ENCODE measurements at regions not wholly inside any gene's neighbourhood (a gene's known extent, or its start where the extent isn't known, plus 50 kb on each side); places are given as distances from the start of the nearest gene placed in this dataset.

DNA sequence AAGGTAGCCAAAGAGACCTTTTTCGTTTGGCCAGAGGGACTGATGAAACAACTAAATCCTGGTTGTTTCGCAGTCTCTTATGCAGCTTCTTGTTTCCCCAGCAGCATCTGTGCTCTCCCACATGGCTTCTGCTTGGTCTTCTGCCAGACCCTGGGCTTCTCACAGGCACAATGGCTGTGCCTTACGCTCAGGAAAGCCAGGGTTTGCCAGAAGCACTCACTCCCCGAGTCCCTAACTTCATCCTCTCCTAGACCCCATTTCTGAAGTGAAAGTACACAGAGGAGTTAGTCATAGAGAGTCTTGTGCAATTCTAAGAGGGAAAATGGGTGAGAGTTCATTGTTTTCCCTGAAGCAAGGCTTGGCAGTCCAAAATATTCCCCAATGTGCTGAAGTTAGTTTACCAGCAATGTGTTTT lies 121.7 kb downstream of the EVX1 start:
- DNase-seq (ENCODE audit: low spot score) = no peak

DNA sequence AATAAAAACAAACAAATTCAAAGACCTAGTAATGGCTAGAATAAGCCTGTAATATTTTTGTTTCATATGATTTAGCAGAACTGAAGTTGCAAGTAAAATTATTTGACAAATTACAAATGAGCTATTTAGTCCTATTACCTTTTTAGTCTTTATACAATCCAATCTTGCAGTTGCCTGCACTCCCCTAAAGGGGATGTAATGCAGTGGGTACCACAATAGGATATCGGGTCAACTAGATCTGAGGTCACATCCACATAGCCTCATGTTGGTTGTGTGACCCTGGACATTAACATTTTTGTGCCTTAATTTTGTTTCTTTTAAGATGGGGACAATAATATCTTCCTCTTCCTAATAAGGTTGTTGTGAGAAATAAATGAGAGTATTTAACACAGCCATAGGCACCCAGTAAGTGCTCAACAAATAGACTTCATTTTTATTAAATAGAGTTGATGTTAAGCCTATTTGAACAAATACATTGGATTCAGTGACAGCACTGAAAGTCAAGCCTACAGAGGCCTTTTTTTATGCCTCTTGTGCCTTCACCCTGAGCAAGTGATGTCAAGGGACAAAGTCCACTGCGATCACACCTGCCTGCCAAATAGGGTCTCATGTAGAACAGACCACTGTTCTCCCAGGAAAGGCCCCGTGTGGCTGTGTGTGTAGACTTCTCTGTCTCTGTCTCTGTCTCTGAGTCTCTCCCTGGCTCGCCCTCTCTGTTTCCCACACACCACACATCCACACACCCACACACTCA lies 124.8 kb downstream of the EVX1 start:
- no peak for DNase-seq (ENCODE audit: low spot score)

DNA sequence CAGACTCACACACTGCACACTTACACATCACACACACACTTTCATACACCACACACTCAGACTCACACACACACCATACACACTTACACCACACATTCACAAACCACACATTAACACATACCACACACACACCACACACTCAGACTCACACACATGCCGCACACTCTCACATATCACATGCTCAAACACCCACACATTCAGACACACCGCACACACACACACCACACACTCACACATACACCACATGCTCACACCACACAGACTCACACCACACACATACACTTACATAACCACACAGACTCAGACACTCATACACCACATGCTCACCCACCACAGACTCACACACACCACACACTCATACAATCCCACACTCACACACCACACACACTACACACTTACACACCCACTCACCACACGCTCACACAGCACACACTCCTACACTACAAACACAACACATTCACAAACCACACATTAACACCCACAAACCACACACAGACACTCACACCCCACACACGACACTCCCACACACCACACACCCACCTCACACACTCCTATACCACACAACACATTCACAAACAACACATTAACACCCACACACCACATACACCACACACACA lies 125.4 kb downstream of the EVX1 start:
- DNase-seq (ENCODE audit: low spot score) = no peak

DNA sequence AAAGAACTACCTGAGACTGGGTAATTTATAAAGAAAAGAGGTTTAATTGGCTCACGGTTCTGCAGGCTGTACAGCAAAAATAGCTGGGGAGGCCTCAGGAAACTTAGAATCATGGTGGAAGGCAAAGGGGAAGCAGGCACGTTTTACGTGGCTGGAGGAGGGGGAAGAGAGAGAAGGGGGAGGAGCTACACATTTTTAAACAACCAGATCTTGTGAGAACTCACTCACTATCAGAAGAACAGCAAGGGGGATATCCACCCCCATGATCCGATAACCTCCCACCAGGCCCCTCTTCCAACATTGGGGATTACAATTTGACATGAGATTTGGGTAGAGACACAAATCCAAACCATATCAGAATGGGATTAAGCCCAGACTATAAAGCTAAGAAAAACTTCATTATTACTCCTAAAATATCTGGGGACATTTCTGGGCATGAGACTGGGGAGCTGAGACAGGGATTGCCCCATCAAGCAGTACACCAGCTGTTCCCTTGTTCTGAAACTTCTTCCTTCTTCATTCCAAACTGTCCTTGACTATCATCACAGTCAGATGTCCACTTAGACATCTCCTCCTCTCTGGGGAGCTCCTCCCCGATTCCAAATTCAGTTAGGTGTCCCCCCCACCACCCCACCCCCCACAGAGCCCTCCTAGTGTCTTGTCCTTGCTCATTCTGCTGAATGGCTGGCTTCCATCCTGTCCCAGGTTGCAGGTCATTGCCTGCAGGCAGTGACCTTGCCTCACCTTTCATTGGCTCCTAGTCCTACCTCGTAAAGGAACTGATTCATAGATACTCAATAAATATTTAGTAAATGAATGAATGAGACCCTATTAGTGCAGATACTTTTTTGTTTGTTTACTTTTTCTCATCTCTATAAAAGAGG lies 132.6 kb downstream of the EVX1 start:
- DNase-seq (ENCODE audit: low spot score) = no peak

DNA sequence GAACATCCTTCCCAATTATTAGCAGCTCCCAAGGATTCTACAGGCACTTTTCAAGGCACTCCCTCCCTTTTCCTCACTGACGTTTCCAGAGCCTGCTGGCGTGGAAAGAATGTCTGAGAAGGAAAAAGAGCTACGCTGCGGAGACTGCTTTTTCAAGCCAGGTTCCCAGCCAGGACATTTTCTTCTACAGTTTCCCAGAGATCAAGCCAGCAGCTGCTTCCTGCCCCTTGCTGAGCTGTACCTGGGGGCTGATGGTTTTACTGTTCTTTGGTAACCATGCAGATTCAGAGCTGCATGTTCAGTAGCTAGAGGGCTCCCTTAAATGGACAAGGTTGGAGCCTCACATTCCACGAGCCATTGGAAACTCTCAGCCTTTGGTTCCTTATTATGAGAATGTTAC lies 133.4 kb downstream of the EVX1 start:
- DNase-seq (ENCODE audit: low spot score) = no peak

DNA sequence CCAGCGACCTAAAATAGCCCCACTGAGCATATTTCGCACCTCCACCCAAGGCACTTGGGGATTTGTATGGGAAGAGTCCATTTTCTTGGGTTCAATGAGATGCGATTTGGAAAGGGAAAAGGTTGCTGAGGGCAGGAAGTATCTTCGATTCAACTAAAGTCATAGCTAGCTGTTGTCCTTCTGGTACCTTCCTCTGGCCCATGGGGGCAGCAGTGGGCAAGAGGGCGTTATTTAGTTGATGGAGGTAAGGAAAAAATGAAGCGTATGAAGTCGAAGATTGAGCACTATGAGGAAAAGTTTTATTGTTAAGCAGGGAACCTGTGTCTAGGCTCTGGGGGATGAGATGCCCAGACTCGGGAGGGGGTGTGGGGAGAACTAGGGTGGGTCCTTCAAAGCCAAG lies 135.4 kb downstream of the EVX1 start:
- no peak for DNase-seq (ENCODE audit: low spot score)

DNA sequence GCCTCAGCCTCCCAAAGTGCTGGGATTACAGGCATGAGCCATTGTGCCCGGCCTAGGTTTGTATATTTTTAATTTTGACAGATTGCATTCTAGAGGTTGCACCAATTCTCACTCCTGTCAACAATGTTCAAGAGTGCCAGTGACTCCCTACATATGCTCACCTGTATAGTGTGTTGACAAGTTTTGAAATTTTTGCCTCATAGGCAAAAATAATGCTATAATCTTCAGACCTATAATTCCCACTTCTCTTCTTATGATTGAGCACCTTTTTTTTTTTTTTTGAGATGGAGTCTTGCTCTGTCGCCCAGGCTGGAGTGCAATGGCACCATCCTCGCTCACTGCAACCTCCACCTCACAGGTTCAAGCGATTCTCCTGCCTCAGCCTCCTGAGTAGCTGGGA lies 139.7 kb downstream of the EVX1 start:
- no peak for DNase-seq (ENCODE audit: low spot score)

DNA sequence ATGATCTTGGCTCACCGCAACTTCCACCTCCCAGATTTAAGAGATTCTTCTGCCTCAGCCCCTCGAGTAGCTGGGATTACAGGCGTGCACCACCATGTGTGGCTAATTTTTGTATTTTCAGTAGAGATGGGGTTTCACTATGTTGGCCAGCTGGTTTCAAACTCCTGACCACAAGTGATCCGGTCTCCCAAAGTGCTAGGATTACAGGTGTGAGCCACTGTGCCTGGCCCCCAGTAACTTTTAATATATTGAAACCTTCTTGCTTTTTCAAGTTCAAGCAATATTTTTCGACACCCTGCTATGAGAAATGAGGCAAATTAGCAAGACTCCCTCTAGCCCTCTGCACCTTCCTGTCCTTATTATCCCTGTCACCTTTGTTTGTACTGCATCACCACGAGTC lies 144.0 kb downstream of the EVX1 start:
- no peak for DNase-seq (ENCODE audit: low spot score)

DNA sequence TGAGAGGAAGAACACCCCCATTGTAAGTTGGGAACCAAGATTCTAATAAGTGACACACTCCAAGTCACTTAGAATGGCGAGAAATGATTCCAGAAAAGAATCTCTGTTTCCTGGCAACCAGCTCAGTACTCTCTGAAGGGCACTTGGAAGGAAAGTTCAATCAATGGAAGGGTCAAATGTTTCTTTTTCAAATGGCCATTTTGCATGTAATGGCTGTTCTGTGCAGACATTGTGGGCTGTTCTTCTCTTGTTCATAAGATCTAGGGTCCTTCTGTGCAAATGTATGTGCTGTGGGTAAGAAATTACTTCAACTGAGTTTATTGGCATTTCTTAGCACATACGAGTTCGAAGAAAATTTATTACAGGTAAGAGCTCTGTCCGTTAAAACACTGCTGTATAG lies 145.3 kb downstream of the EVX1 start:
- DNase-seq (ENCODE audit: low spot score) = no peak

DNA sequence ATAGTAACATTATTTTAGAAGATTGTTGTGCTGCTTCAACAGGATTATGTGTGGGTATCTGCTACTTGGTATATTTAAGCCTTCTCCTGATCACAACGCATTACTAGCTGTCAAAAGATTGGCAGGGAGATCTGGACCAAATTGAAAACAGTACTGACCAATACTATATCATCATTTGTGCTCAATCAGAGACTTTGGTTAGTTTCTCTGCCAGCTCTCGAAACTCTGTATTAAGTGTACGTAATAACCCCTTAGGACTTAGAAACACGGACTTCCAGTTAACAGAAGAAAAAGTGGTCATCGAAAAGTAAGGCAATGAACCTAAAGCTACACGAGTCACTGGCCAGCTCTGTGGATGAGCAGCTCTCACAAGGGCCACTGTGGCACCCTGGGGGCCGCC lies 146.0 kb downstream of the EVX1 start:
- no peak for DNase-seq (ENCODE audit: low spot score)

DNA sequence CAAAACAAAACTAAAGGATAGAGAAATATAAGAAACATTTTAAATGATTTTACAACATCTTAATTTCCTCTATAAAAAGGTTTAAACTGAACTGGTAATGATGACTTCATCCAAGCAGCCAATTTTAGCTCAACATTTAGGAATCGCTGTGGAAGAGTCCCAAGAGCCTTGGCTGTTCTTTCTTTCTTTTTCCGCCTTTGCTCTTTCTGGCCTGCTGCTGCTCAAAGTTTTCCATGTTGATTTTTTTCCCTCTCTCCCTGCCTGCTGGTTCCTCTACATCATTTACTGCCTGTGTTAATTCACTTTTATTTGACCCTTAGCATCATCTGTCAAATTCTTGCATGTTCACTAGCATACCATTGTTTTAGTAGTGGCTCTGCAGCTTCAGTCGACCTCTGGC lies 146.9 kb downstream of the EVX1 start:
- no peak for DNase-seq (ENCODE audit: low spot score)

DNA sequence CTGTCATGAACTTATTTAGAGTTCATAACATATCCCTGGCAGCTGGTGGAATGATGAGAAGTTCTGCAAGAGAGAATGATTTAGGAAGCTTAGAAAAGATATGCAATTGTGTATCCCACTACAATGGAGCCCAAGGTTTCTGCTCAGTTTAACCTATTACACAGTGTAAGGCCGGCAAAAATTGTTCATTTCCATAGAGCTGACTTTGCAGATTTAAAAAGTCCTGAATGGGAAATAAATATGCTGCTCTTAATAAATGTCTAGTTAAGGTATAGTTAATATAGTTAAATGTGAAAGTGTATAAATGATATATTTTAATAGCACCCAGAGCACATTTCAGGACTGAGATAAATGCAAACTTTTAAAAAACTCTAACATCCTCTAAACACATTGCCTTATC lies 149.9 kb downstream of the EVX1 start:
- DNase-seq (ENCODE audit: low spot score) = no peak

DNA sequence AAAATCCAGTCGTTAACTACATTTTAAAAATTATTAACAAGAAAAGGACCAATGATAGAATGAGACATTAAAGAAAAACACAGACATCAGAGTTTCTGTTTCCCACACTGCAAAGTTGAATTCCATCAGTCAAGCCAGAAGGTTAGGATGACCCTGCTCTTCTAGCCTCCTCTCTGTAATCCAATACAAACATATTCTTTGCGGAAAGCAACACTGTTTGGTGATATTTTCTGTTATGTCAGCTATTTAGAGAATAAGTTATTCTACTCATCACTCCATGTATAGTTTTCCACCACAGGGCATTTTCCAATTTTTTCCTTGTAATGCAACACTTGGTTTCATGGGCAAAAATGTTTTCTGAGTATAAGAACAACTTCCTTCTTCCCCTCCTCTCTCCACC lies 152.3 kb downstream of the EVX1 start:
- no peak for DNase-seq (ENCODE audit: low spot score)

DNA sequence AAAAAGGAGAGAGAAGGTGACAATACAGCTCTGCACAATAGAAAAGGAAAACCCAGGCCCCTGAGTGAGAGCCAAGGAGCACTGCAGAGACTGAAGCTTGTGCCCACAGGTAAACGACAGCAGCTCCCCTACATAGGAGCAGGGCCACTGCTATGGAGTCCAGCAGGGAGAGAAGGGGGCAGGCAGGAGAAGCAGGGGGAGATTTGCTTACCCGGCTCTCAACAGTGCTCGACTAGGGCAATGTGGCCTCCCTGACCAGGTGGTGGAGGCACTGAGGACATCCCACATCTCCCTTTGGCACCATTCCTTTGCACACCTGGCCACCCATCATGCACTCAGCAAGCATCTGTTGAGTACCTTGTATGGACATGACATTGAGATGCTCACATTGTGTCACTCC lies 153.0 kb downstream of the EVX1 start:
- no peak for DNase-seq (ENCODE audit: low spot score)

DNA sequence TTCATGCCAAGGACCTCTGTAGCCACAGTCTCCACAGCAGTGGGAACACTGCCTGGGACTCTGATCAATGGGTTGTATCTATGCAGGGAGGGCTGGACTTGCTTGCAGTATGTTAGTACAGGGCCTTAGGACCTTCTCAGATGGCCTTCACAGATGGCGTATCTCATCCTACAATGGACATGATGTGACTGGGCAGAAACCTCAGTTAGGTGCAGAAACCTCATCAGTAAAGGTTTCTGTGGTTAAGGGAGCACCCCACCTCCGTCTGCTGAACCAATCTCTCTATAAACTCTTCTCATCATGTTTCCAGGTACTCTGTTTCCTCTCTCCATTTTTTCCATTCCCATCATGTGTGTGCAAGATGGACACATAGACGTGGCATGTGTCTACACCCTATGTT lies 154.9 kb downstream of the EVX1 start:
- DNase-seq (ENCODE audit: low spot score) = no peak

DNA sequence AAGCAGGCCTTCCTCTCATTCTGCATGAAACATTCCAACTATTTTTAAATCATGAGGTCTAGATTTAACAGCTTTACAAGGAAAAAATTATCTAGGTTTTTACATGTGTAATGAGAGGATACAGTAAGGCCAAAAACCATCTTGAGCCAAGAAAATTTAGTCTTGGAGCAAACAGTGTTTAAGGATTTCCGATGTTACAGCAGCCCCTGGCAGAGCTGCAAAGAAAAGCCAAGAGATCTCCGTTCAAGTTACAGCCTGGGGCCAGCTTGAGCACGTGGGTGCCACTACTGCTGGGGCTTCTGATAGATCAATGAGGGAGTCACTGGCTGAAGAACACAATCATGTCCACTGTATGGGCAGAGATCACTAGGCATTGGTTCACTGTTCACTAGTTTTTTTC lies 156.2 kb downstream of the EVX1 start:
- no peak for DNase-seq (ENCODE audit: low spot score)

DNA sequence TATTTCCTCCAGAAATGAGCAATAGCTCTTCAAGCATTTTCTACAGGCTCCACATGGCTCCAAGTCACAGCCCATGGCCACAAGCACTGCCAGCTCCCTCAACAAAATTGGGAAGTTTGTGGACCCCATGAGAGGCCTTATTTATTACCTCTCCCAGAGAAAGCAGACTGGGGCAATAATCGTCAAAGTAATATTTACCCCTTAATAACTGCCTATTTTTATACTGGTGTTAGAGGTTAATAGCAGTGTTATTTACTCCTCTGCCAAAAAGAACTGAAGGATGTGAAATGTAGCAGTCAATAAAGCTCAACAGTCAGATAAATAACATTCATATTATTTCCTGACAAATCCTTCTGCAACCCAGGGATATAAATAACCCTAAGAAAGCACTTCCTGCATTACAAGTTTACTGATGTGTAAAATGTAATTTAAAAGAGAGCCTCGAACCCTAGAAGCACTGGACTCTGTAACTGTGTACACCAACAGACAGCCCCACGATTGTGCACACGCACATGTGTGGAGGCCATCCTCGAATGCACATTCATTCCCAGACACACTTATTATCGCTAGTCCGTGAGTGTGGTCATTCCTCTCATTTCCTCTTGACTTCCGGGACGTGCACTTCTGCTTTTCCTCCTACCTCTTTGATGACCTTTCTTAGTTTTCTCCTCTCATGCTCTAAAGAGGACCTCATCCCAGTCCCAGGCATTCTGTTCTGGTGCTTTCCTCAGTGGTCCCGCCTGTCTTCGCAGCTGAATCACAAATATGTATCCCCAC lies 157.4 kb downstream of the EVX1 start:
- DNase-seq (ENCODE audit: low spot score) = no peak

DNA sequence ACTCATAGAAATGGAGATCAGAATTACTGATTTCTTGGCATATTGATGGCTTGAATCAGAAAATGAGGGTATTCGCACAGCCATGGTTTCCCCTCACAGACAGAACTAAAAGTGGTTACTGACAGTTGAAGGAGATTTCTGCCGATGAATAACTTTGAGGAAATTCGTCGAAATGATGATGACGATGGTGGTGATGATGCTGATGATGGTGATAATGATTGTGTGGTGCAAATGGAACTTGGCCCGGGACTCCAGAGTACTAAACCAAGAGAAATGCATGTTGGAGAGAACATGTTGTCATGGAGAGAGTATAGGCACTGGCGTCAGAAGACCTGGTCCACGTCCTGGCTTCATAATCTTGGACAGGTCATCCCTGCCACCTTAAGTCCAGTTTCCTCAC lies 163.2 kb downstream of the EVX1 start:
- DNase-seq (ENCODE audit: low spot score) = no peak

DNA sequence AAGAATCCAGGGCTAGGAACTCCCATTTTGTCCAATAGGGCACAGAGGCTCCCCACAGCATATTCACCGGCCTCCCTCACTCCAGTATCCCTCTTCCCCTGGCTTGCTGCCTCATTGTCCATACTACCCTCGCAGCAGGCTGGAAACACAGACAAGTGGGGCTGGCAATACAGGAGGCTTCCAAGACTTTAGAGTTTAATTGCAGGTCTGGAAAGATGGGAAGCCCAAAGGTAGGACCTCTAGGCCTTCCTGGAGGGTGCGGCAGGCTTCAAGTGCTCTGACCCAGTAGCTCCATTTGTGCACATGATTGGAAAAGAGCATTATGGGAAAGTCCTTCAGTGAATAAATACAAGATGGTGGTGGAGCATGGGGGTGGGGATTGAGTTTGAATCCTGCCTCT lies 166.7 kb downstream of the EVX1 start:
- no peak for DNase-seq (ENCODE audit: low spot score)

DNA sequence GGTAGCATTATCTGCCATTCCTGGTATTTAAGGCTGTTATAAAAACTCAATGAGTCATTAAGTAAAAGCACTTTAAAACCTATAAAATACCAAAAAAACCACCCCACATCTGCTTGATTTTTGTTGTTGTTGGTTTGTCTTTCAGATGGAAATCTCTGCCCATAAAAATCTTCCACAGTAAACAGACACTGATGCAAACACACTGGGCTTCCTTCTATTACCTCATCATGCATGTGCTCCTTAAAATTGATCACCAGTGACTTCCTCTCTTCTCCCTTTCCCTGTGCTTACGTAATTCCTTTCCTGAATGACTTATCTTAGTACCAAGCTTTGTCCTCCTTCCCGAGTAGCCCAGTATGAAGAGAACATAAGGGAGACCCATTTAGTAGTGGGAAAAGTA lies 167.2 kb downstream of the EVX1 start:
- no peak for DNase-seq (ENCODE audit: low spot score)

DNA sequence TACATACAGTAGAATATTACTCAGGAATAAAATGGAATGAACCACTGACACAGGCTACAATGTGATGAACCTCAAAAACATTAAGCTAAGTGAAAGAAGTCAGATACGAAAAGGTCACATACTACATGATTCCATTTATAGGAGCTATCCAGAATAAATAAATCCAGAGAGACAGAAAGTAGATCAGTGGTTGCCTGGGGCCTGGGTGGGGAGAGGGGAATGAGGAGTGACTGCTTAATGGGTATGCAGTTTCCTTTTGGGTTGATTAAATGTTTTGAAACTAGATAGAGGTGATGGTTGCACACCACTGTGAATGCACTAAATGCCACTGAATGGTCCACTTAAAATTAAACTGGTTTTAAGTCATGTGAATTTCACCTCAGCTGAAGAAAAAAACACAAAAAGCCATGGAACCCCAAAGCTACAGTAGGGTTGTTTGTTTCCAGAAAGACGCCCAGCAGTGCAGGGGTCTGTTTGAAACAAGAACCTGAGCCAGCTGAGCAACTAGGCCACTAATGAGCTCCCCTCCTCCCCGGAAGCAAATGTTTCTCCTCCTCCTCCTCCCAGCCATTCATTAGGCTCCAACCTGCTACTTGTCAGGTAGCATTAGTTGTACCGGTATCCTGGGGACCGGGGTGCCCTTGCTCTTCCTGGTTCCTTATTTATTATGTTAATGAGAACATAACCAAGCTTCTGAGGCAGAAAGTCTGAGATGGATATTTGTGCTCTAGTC lies 168.4 kb downstream of the EVX1 start:
- DNase-seq (ENCODE audit: low spot score) = no peak

DNA sequence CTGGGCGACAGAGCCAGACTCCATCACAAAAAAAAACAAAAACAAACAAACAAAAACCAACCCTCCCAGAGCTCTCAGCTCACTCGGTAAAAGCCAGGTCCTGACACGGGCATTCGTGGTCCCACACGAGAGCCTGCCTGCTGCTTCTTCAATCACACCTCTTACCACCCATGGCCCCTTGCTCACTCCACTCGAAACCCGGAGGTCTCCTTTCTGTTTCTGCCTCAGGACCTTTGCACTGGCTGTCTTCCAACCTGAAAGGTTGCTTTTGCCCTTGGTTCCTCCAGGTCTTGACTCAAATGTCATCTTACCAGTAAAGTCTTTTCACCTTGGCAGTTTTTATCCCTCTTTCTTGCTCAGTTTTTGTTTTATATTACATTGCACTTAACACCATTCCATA lies 169.6 kb downstream of the EVX1 start:
- no peak for DNase-seq (ENCODE audit: low spot score)

All from HuH-7.5 (cell line).